ENCODE measurements at regions not wholly inside any gene's neighbourhood (a gene's known extent, or its start where the extent isn't known, plus 50 kb on each side); places are given as distances from the start of the nearest gene placed in this dataset.

- no peak for DNase-seq (ENCODE audit: low spot score)
- Histone ChIP-seq H3K27ac (no peak overlapping the region), H3K4me3 (no peak overlapping the region)
- TF ChIP-seq, protein P1, sequence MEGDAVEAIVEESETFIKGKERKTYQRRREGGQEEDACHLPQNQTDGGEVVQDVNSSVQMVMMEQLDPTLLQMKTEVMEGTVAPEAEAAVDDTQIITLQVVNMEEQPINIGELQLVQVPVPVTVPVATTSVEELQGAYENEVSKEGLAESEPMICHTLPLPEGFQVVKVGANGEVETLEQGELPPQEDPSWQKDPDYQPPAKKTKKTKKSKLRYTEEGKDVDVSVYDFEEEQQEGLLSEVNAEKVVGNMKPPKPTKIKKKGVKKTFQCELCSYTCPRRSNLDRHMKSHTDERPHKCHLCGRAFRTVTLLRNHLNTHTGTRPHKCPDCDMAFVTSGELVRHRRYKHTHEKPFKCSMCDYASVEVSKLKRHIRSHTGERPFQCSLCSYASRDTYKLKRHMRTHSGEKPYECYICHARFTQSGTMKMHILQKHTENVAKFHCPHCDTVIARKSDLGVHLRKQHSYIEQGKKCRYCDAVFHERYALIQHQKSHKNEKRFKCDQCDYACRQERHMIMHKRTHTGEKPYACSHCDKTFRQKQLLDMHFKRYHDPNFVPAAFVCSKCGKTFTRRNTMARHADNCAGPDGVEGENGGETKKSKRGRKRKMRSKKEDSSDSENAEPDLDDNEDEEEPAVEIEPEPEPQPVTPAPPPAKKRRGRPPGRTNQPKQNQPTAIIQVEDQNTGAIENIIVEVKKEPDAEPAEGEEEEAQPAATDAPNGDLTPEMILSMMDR (IDR thresholded peaks at IDR 0.05): no peak
These were observed 582.7 kb downstream of the REEP3 start for GRCh38 chr10:64103750-64104470.

DNA sequence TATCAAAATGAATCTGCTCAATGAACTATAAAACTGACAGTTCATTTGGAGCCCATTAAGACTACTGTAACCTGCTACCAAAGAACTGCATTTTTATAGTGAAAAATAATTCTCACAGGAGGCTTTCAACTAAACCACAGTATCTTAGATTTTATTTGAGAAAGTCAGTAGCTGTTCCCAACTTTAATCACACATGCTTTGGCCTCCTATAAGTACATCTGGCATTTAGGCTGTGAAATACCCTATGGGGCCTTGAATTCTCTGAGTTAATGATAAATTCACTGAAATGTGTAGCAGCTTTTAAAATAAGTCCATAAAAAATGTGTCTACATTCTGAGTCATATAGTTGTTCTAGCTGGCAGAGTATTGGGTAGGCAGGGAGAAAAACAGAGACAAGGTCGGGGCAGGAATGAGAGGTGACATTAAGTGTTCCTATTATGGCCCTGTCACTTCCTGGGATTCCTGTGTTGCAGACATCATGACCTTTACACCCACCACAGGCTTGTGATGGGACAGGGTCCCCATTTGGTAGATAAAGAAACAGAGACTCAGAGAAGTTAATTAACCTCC, 588.8 kb downstream of the REEP3 start:
- H3K27ac ChIP-seq: no peak overlapping the region
- H3K4me3 ChIP-seq: no peak overlapping the region
- DNase-seq (ENCODE audit: low spot score): no peak
- TF ChIP-seq, protein P1 (IDR thresholded peaks at IDR 0.05): no peak

DNA sequence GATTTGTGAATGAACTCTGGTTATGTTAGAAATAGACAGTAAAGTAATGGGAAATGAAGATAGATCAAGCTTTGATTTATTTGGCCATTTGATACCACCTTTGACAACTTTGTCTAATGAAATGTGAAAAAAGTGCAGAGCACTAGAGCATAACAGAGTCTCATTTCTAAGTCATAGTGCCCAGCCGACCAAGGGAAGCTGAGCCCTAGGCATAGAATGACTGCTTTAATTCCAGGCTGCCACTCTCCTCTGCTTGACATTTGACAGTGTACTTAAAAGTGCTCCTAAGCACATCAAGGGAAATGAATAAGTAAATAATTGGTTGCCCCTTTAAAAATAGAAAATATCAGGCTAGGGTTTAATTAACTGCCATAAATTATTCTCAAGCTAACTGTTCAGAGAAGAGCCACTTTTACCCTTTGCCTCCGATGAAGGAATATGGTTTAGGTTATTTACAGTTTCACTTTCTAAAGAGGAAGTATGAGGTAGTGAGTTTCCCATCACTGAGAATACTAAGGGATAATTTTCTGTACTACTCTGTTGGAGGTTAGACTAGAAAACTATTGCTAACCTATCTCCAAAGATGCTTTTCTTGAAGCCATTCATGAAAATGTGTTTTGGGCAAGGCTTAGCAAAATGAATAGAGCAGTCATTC, 591.6 kb downstream of the REEP3 start:
- no peak overlapping the region for H3K4me3 ChIP-seq
- no peak for DNase-seq (ENCODE audit: low spot score)
- TF ChIP-seq, protein P1 (IDR thresholded peaks at IDR 0.05): no peak
- no peak overlapping the region for H3K27ac ChIP-seq

DNA sequence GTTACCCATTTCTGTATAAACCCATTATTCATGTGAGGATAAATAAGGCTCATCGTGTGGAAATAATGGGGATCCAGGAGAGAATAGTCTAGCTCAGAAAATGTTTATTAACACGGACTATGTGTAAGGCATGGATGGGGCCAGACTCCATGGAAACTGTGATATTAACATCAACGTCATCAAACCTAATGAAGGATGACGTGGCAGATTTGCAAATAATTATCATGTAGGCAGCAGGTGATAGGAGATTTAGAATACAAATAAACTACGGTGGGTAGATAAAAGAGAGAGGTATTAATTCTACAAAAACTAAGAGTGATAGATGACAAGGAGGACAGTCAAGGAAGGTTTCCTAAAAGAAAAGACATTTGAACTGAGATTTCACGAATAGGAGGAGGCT, 592.2 kb downstream of the REEP3 start:
- H3K27ac ChIP-seq: no peak overlapping the region
- no peak for DNase-seq (ENCODE audit: low spot score)
- TF ChIP-seq, protein P1 (IDR thresholded peaks at IDR 0.05): no peak
- H3K4me3 ChIP-seq: no peak overlapping the region

- Histone ChIP-seq H3K4me3 (no peak overlapping the region), H3K27ac (no peak overlapping the region)
- TF ChIP-seq, protein P1 (IDR thresholded peaks at IDR 0.05): no peak
- DNase-seq (ENCODE audit: low spot score): no peak
These were observed 592.6 kb downstream of the REEP3 start for GRCh38 chr10:64113792-64114191.

DNA sequence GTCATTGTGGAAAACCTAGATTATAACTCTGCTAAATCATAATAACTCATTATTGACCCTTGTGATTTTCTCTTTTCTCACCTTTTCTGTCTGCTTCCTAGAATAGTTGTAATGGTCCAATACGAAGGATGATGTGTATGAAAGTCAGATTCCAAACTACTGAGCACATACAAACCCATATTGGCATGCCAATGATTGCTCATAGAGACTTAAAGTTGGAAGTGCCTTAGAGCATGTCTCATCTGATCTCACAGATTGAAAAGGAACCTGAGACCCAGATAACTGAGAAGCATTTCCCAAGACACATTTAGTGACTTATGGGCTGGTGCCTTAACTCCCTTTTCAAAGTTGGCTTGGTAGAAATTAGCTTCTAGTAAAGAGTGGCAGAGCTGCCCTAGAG, 594.3 kb downstream of the REEP3 start:
- DNase-seq (ENCODE audit: low spot score): no peak
- TF ChIP-seq, protein P1 (IDR thresholded peaks at IDR 0.05): no peak
- no peak overlapping the region for H3K27ac ChIP-seq
- H3K4me3 ChIP-seq: no peak overlapping the region

Measured in coronary artery (tissue), 2 donors.